Stomach (tissue), 4 donors: ENCODE measurements at regions not wholly inside any gene's neighbourhood (a gene's known extent, or its start where the extent isn't known, plus 50 kb on each side); places are given as distances from the start of the nearest gene placed in this dataset.

ENCODE experiments used
- POLR2A ChIP-seq, 4 donors: fragments of 450-650 bp; IDR thresholded peaks; one replicate each; pipeline ENCODE4 v1.6.1; 2016; ENCODE audit warnings: antibody characterized with exemption in 4 of 4, control low read depth in 2 of 4, mild to moderate bottlenecking in 1 of 4, moderate library complexity in 1 of 4
- POLR2AphosphoS5 ChIP-seq, 3 donors: sonication (generic); formaldehyde crosslinking; IDR thresholded peaks; one replicate each; pipeline ENCODE4 v1.6.1; 2016; ENCODE audit warnings: antibody characterized with exemption in 3 of 3
- TF ChIP-seq, protein P1 (sequence below), 7 experiments: fragments of 450-650 bp in 4 of 7; fragments of 200-600 bp in 3 of 7; sonication (generic) in 3 of 7; IDR thresholded peaks; one replicate each; pipeline ENCODE4 v1.5.1; 2016 to 2019; ENCODE audit warnings: antibody characterized with exemption in 7 of 7, control low read depth in 2 of 7, mild to moderate bottlenecking in 1 of 7

DNA sequence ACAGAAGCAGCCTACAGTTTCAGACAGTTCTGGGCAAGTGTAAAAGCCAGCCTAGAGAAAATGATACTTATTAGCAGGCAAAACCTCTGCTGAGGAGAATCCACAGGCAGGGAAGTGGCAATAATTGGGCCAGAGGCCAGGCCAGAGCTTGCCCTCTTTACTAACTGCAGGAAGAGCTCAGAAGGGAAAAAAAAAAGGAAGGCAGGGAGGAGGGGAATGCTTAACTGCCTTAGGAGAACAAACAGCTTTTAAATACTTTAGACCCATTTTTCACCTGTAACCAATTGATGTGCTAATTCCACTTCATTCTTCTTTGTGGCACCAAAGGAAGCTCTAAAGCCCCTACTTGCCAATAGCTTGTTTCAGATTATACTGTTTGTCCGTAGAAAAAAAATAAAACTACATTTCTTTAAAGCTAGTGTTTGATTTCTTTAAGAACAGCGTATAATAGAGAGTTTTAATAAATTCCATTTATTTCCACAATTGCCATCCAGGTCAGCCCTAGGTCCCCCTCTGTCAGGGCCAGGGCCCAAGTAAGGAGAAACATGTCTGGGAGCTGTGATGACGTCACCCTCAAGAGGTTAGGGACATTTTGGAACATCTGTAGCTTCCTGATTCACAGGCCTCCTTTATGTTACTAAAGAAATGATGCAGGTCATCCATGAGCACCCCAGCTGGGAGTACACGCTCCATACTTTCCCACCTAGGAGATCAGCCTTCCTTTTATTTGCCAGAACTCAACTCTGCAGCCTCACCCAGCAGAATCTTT lies 384.3 kb downstream of the CDC5L start:
- TF ChIP-seq, protein P1, sequence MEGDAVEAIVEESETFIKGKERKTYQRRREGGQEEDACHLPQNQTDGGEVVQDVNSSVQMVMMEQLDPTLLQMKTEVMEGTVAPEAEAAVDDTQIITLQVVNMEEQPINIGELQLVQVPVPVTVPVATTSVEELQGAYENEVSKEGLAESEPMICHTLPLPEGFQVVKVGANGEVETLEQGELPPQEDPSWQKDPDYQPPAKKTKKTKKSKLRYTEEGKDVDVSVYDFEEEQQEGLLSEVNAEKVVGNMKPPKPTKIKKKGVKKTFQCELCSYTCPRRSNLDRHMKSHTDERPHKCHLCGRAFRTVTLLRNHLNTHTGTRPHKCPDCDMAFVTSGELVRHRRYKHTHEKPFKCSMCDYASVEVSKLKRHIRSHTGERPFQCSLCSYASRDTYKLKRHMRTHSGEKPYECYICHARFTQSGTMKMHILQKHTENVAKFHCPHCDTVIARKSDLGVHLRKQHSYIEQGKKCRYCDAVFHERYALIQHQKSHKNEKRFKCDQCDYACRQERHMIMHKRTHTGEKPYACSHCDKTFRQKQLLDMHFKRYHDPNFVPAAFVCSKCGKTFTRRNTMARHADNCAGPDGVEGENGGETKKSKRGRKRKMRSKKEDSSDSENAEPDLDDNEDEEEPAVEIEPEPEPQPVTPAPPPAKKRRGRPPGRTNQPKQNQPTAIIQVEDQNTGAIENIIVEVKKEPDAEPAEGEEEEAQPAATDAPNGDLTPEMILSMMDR (IDR thresholded peaks at IDR 0.05), result no peak
- TF ChIP-seq POLR2A (IDR thresholded peaks at IDR 0.05) (no peak), POLR2AphosphoS5 (IDR thresholded peaks at IDR 0.05) (no peak)
